Neutrophil (primary cell): ENCODE measurements at regions not wholly inside any gene's neighbourhood (a gene's known extent, or its start where the extent isn't known, plus 50 kb on each side); places are given as distances from the start of the nearest gene placed in this dataset.

Experiments
- H3K27ac ChIP-seq: fragments of 200-600 bp; sonication (generic); 2 replicates; pipeline ENCODE4 v1.5.1; 2016; ENCODE audit warnings: mild to moderate bottlenecking, moderate library complexity
- H3K27me3 ChIP-seq: fragments of 200-600 bp; sonication (generic); 2 replicates; pipeline ENCODE4 v1.6.0; 2016; ENCODE audit warnings: mild to moderate bottlenecking
- H3K36me3 ChIP-seq: fragments of 200-600 bp; sonication (generic); 2 replicates; pipeline ENCODE4 v1.5.1; 2017
- H3K4me1 ChIP-seq, 2 experiments: fragments of 200-600 bp in 1 of 2; sonication (generic) in 1 of 2; 1 replicate in 1 of 2; 2 replicates in 1 of 2; pipeline versions ENCODE4 v1.5.1 to v1.6.1; 2013 to 2016; ENCODE audit warnings: low read depth in 1 of 2, low read length in 1 of 2, mild to moderate bottlenecking in 1 of 2, moderate library complexity in 1 of 2; ENCODE audit not compliant: control insufficient read depth in 1 of 2, insufficient read depth in 1 of 2
- H3K4me3 ChIP-seq, 2 experiments: fragments of 200-600 bp in 1 of 2; sonication (generic) in 1 of 2; 1 replicate in 1 of 2; 2 replicates in 1 of 2; pipeline ENCODE4 v1.5.1; 2013 to 2016; ENCODE audit warnings: low read depth in 1 of 2, low read length in 1 of 2, mild to moderate bottlenecking in 1 of 2, moderate library complexity in 1 of 2
- H3K9me3 ChIP-seq: fragments of 200-600 bp; sonication (generic); 2 replicates; pipeline ENCODE4 v1.5.1; 2016
- TF ChIP-seq, protein P1 (sequence below): fragments of 200-600 bp; sonication (generic); IDR thresholded peaks from 2 replicates; pipeline ENCODE4 v1.5.1; 2016; ENCODE audit warnings: antibody characterized with exemption

DNA sequence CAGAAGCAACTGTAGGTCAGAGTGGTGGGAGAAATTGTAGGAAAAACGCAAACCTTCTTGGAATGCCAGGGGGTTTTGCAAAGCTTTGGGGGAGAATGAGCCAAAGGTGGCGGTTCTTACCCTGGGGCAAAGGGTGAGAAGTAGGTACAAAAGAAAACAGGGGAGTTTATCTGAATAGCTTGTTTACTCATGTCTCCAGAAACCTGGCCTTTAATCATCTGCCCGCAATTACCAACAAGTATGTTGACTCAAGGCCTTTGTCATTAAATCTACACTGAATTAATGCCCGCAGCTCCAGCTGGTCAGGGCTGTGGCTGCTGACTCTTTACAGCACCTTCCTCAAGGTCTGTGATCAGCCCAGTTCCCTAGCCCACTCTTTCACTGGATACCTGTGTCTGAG, 320.1 kb downstream of the CBLN1 start:
- Histone ChIP-seq H3K4me3 (no peak overlapping the region), H3K4me1 (no peaks in the 10 kb centered on the region), H3K27me3 (no peaks in the 10 kb centered on the region), H3K27ac (no peak overlapping the region), H3K9me3 (no peaks in the 10 kb centered on the region), H3K36me3 (no peaks in the 10 kb centered on the region)
- TF ChIP-seq, protein P1, sequence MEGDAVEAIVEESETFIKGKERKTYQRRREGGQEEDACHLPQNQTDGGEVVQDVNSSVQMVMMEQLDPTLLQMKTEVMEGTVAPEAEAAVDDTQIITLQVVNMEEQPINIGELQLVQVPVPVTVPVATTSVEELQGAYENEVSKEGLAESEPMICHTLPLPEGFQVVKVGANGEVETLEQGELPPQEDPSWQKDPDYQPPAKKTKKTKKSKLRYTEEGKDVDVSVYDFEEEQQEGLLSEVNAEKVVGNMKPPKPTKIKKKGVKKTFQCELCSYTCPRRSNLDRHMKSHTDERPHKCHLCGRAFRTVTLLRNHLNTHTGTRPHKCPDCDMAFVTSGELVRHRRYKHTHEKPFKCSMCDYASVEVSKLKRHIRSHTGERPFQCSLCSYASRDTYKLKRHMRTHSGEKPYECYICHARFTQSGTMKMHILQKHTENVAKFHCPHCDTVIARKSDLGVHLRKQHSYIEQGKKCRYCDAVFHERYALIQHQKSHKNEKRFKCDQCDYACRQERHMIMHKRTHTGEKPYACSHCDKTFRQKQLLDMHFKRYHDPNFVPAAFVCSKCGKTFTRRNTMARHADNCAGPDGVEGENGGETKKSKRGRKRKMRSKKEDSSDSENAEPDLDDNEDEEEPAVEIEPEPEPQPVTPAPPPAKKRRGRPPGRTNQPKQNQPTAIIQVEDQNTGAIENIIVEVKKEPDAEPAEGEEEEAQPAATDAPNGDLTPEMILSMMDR, result no peak

DNA sequence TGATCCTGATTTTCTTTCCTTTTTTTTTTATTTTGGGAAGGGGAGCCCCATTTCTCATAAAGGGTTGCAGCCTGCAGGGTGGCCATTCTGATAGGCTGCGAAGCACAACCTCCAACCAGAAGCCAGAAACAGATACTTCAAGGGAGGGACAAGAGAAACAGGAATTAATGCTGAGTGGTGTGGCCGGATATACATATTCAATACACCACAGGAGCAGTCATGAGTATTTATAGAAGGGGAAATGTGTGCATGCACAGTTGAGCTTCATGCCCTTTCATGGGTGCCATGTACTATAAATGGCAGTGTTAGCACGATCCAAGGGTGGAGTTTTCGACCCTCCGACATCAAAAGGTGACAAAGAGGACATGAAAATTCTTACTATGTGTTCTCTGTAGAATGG, 320.8 kb downstream of the CBLN1 start:
- Histone ChIP-seq H3K4me3 (no peak overlapping the region), H3K27me3 (no peaks in the 10 kb centered on the region), H3K36me3 (no peaks in the 10 kb centered on the region), H3K27ac (no peak overlapping the region), H3K9me3 (no peaks in the 10 kb centered on the region), H3K4me1 (no peaks in the 10 kb centered on the region)
- TF ChIP-seq, protein P1, result no peak

DNA sequence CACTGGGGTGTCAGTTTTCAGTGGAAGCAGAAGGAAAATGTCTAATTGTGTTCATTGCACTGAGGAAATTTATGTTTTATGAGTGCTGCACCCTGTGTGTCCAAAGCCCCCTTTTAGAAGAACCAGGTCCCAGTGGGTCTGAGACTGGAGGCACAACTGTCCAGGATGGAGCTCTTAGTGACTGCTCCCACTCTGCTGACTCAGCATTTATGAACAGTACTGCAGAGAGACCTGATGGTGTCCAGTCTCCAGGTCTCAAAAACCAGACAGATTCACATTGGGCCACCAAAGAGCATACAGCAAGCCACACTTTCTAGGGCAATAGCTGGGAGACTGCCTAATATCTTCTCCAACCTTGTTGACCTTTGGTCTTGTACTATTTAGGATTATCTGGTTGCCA, 321.9 kb downstream of the CBLN1 start:
- TF ChIP-seq, protein P1, result no peak
- Histone ChIP-seq H3K27me3 (no peaks in the 10 kb centered on the region), H3K27ac (no peak overlapping the region), H3K4me3 (no peak overlapping the region), H3K36me3 (no peaks in the 10 kb centered on the region), H3K9me3 (no peaks in the 10 kb centered on the region), H3K4me1 (no peaks in the 10 kb centered on the region)

DNA sequence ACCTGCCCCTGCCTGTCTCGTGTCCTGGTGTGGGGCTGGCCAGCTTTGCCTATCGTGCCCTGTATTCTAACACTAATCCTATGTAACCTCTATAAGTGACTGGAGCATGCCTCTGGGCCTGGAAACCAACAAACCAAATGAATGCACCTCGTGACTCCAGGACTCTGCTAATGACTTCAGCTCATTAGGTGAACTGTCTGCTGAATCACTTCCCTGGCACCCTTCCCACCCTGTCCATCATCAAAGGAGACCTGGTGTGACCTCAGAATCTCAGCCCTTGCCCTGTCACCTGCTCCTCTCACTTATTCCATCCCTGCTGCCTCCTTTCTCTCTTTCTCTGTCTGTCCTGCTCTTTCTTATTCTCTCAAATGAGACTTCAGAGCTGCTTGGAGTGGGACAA, 322.4 kb downstream of the CBLN1 start:
- H3K9me3 ChIP-seq, result no peaks in the 10 kb centered on the region
- TF ChIP-seq, protein P1, result no peak
- H3K27ac ChIP-seq, result no peak overlapping the region
- H3K4me1 ChIP-seq, result no peaks in the 10 kb centered on the region
- no peak overlapping the region for H3K4me3 ChIP-seq
- H3K27me3 ChIP-seq, result no peaks in the 10 kb centered on the region
- no peaks in the 10 kb centered on the region for H3K36me3 ChIP-seq

DNA sequence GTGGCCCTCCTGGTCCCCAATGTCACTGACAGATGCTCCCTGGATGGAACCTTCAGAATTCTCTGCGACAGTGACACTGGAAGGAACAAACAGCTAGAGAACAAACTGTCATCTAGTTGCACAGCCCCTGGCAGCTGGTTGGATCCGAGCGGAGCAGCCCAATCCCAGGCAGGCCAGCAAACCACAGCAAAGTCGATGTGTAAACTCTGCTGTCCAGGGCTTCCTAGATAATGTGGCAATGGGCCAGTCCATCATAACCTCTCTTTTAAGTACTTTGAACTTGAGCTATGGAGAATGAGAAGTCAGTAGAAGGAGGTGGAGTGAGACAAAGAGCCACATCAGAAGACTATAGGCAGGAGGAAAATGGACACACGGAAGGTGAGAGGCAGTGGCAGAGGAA, 323.0 kb downstream of the CBLN1 start:
- H3K27ac ChIP-seq, result no peak overlapping the region
- no peaks in the 10 kb centered on the region for H3K36me3 ChIP-seq
- H3K4me1 ChIP-seq, result no peaks in the 10 kb centered on the region
- H3K4me3 ChIP-seq, result no peak overlapping the region
- H3K9me3 ChIP-seq, result no peaks in the 10 kb centered on the region
- H3K27me3 ChIP-seq, result no peaks in the 10 kb centered on the region
- TF ChIP-seq, protein P1, result no peak

DNA sequence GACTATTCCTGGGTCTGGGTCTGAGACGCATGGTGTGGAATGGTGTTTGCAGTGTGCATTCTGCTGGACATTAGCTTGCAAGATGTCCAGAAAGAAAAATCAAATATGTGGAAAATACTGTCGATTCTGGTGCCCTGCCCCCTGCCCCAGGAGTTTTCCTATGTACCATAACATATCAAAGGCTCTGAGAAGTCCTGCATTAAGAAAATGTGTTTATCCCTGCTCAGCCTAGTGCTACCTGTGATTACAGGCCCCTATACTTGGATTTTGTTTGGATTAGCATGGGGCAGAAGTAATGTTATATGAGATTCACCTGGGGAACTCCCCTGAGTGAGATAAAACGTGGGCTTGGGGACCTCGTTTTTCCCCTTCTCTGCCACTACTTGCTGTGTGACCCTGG, 325.0 kb downstream of the CBLN1 start:
- no peaks in the 10 kb centered on the region for H3K9me3 ChIP-seq
- H3K27me3 ChIP-seq, result no peaks in the 10 kb centered on the region
- no peak overlapping the region for H3K27ac ChIP-seq
- H3K4me3 ChIP-seq, result no peak overlapping the region
- no peaks in the 10 kb centered on the region for H3K4me1 ChIP-seq
- TF ChIP-seq, protein P1, result no peak
- no peaks in the 10 kb centered on the region for H3K36me3 ChIP-seq
